ENCODE measurements at regions not wholly inside any gene's neighbourhood (a gene's known extent, or its start where the extent isn't known, plus 50 kb on each side); places are given as distances from the start of the nearest gene placed in this dataset.
"Not testable (repeated sequence)": the region's sequence is repeated elsewhere in the genome, so short reads cannot be mapped to it uniquely, and the experiment has no call there.

DNA sequence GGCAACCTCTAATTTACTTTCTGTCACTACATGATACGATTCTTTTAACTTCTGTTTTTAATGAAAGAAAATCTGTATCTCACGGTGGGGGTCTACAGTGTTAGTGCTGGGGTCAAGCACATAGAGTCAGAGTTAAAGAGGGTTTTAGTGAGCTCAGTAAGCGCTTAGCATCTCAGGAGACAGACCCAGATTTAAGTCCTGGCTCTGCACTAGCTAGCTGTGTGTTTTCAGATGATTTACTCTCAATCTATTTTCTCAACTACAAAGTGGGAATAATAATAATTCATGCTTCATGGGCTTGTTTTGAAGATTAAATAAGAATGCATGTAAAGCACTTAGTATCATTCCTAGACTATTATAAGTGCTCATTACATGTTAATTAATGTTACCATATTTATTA lies 63.4 kb upstream of the KBTBD8 start:
- Histone ChIP-seq H3K4me3 (ENCODE audit: extremely low read depth, insufficient read depth, low read length, poor library complexity, severe bottlenecking) (no peak overlapping the region), H3K27ac (ENCODE audit: low read depth, low read length, severe bottlenecking) (no peak overlapping the region), H3K36me3 (ENCODE audit: control insufficient read depth, insufficient read depth, low read length) (no peaks in the 10 kb centered on the region), H3K9me3 (ENCODE audit: control insufficient read depth, low read length) (no peaks in the 10 kb centered on the region), H3K4me1 (ENCODE audit: control insufficient read depth, insufficient read depth, low read length, poor library complexity, severe bottlenecking) (no peaks in the 10 kb centered on the region)
- WGBS, 2 experiments (ENCODE audit: insufficient coverage in 2 of 2) = 80 to 90% methylated on average over 1 to 2 of the region's 3 CpGs

DNA sequence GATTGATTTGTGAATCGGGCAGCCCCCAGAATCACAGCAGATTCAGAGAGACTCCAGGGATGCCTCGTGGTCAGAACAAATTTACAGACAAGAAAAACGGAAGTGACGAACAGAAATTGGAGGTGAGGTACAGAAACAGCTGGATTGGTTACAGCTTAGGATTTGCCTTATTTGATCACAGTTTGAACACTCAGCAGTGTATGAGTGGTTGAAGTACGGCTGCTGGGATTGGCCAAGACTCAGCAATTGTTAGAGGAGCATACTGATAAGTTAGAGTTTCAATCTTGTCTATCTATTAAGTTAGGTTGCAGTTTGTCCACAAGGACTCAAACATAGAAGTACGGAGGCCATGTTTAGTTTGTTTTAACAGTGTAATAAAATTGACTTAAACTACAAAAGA lies 61.1 kb upstream of the KBTBD8 start:
- H3K9me3 ChIP-seq (ENCODE audit: control insufficient read depth, low read length); H3K36me3 ChIP-seq (ENCODE audit: control insufficient read depth, insufficient read depth, low read length); H3K4me1 ChIP-seq (ENCODE audit: control insufficient read depth, insufficient read depth, low read length, poor library complexity, severe bottlenecking); H3K4me3 ChIP-seq (ENCODE audit: extremely low read depth, insufficient read depth, low read length, poor library complexity, severe bottlenecking); H3K27ac ChIP-seq (ENCODE audit: low read depth, low read length, severe bottlenecking): not testable (repeated sequence)
- 90 to 91% methylated on average over 5 of the region's 6 CpGs for WGBS, 2 experiments (ENCODE audit: insufficient coverage in 2 of 2)

- 0 to 25% methylated on average over 1 of the region's 5 CpGs for WGBS, 2 experiments (ENCODE audit: insufficient coverage in 2 of 2)
- Histone ChIP-seq H3K27ac (ENCODE audit: low read depth, low read length, severe bottlenecking) (no peak overlapping the region), H3K4me3 (ENCODE audit: extremely low read depth, insufficient read depth, low read length, poor library complexity, severe bottlenecking) (no peak overlapping the region), H3K36me3 (ENCODE audit: control insufficient read depth, insufficient read depth, low read length) (no peaks in the 10 kb centered on the region), H3K9me3 (ENCODE audit: control insufficient read depth, low read length) (no peaks in the 10 kb centered on the region), H3K4me1 (ENCODE audit: control insufficient read depth, insufficient read depth, low read length, poor library complexity, severe bottlenecking) (no peaks in the 10 kb centered on the region)
Measured at GRCh38 chr3:66938338-66938963, 59.7 kb upstream of the KBTBD8 start.

- Histone ChIP-seq H3K36me3 (ENCODE audit: control insufficient read depth, insufficient read depth, low read length) (no peaks in the 10 kb centered on the region), H3K4me3 (ENCODE audit: extremely low read depth, insufficient read depth, low read length, poor library complexity, severe bottlenecking) (no peak overlapping the region), H3K4me1 (ENCODE audit: control insufficient read depth, insufficient read depth, low read length, poor library complexity, severe bottlenecking) (no peaks in the 10 kb centered on the region), H3K9me3 (ENCODE audit: control insufficient read depth, low read length) (no peaks in the 10 kb centered on the region), H3K27ac (ENCODE audit: low read depth, low read length, severe bottlenecking) (no peak overlapping the region)
- WGBS, 2 experiments (ENCODE audit: insufficient coverage in 2 of 2) = 100% methylated on average over 2 of the region's 2 CpGs; no CpG with 5 or more reads in 1 of the 2 experiments
Measured at GRCh38 chr3:66948041-66948440, 50.1 kb upstream of the KBTBD8 start.

Measured in mesodermal cell (in vitro differentiated cells).